Transverse colon (tissue), 4 donors: ENCODE measurements at regions not wholly inside any gene's neighbourhood (a gene's known extent, or its start where the extent isn't known, plus 50 kb on each side); places are given as distances from the start of the nearest gene placed in this dataset.

Experiments
- CTCF ChIP-seq, 5 experiments: fragments of 200-600 bp in 3 of 5; fragments of 450-650 bp in 2 of 5; sonication (generic) in 3 of 5; IDR thresholded peaks; 1 replicate in 2 of 5; 2 replicates in 3 of 5; pipeline ENCODE4 v1.5.1; 2016 to 2017; ENCODE audit warnings: antibody characterized with exemption in 5 of 5, inconsistent platforms in 3 of 5, mild to moderate bottlenecking in 2 of 5, moderate library complexity in 1 of 5
- POLR2AphosphoS5 ChIP-seq, 3 donors: sonication (generic); formaldehyde crosslinking; IDR thresholded peaks; one replicate each; pipeline ENCODE4 v1.6.1; 2016; ENCODE audit warnings: antibody characterized with exemption in 3 of 3

- no peak for TF ChIP-seq CTCF (IDR thresholded peaks at IDR 0.05)
- TF ChIP-seq POLR2AphosphoS5 (IDR thresholded peaks at IDR 0.05) = no peak
Measured at GRCh38 chr13:65112123-65112522, 2118.0 kb downstream of the PCDH9 start.
